Transverse colon (tissue), 4 donors: ENCODE measurements at regions not wholly inside any gene's neighbourhood (a gene's known extent, or its start where the extent isn't known, plus 50 kb on each side); places are given as distances from the start of the nearest gene placed in this dataset.

Source experiments
- DNase-seq: peaks from one replicate; pipeline ENCODE4 v3.0.0-alpha.2; 2019
- H3K27ac ChIP-seq, 4 donors: fragments of 200-600 bp; sonication (generic); 2 replicates each; pipeline ENCODE4 v1.5.1; 2016 to 2018; ENCODE audit warnings: inconsistent platforms in 4 of 4
- H3K27me3 ChIP-seq: fragments of 200-600 bp; sonication (generic); 2 replicates; pipeline ENCODE4 v1.5.1; 2017; ENCODE audit warnings: inconsistent platforms
- H3K36me3 ChIP-seq, 4 donors: fragments of 200-600 bp; sonication (generic); 2 replicates each; pipeline ENCODE4 v1.5.1; 2017 to 2019; ENCODE audit warnings: inconsistent platforms in 4 of 4
- H3K4me1 ChIP-seq, 4 donors: fragments of 200-600 bp; sonication (generic); 2 replicates each; pipeline ENCODE4 v1.5.1; 2017 to 2020; ENCODE audit warnings: inconsistent platforms in 4 of 4
- H3K4me3 ChIP-seq, 4 donors: fragments of 200-600 bp; sonication (generic); 1 replicate in 1 of 4; 2 replicates in 3 of 4; pipeline versions ENCODE4 v1.5.1 to v1.6.1; 2017 to 2019; ENCODE audit warnings: inconsistent platforms in 4 of 4
- H3K9me3 ChIP-seq, 2 donors: fragments of 200-600 bp; sonication (generic); 2 replicates each; pipeline ENCODE4 v1.5.1; 2017 to 2019; ENCODE audit warnings: inconsistent platforms in 2 of 2
- CTCF ChIP-seq, 5 experiments: fragments of 200-600 bp in 3 of 5; fragments of 450-650 bp in 2 of 5; sonication (generic) in 3 of 5; IDR thresholded peaks; 1 replicate in 2 of 5; 2 replicates in 3 of 5; pipeline ENCODE4 v1.5.1; 2016 to 2017; ENCODE audit warnings: antibody characterized with exemption in 5 of 5, inconsistent platforms in 3 of 5, mild to moderate bottlenecking in 2 of 5, moderate library complexity in 1 of 5
- EP300 ChIP-seq: sonication (generic); formaldehyde crosslinking; IDR thresholded peaks from one replicate; pipeline ENCODE4 v1.6.1; 2017; ENCODE audit warnings: antibody characterized with exemption, low read depth
- POLR2A ChIP-seq: fragments of 450-650 bp; IDR thresholded peaks from one replicate; pipeline ENCODE4 v1.6.1; 2016; ENCODE audit warnings: antibody characterized with exemption, mild to moderate bottlenecking, moderate library complexity
- POLR2AphosphoS5 ChIP-seq, 3 donors: sonication (generic); formaldehyde crosslinking; IDR thresholded peaks; one replicate each; pipeline ENCODE4 v1.6.1; 2016; ENCODE audit warnings: antibody characterized with exemption in 3 of 3
- WGBS, 2 donors: methylation state at CpG; one replicate each; pipeline ENCODE4 v1.1.5; 2018; ENCODE audit warnings: low coverage in 1 of 2; 5-methylcytosine and 5-hydroxymethylcytosine counted together
- in situ Hi-C, 4 donors: fragments of 200-750 bp; cut with MboI; loops; one replicate each; pipeline versions ENCODE4 v1.15.0 to v1.15.1; 2017; ENCODE audit warnings: low sequenced_read_pairs in 3 of 4, low pct_ligation_motif_present in 1 of 4, low pct_unique_long_range_greater_than_20kb in 1 of 4
- intact Hi-C: fragments of 100-400 bp; cut with DNase I; formaldehyde crosslinking; loops from one replicate; pipeline ENCODE4 v1.15.1; 2023; ENCODE audit warnings: low total_unique reads

GRCh38 chr10:29176845-29177832 lies 111.7 kb upstream of the LYZL1 start:
- Histone ChIP-seq H3K9me3 (no peaks in the 10 kb centered on the region), H3K27me3 (no peaks in the 10 kb centered on the region), H3K4me3 (no peak overlapping the region), H3K4me1 (peaks cover 0 to 4% (median 0%) of the 10 kb centered on the region in 4 donors), H3K36me3 (no peaks in the 10 kb centered on the region), H3K27ac (no peak overlapping the region)
- in situ Hi-C loops (no loop called here), intact Hi-C loops (no loop called here)
- no peak for DNase-seq
- no peak for TF ChIP-seq POLR2A
- TF ChIP-seq CTCF (IDR thresholded peaks at IDR 0.05): no peak
- TF ChIP-seq EP300: no peak
- TF ChIP-seq POLR2AphosphoS5 (IDR thresholded peaks at IDR 0.05): no peak
- WGBS, 2 donors: 34 to 36% methylated on average over 7 of the region's 7 CpGs

GRCh38 chr10:29181936-29182335 lies 106.9 kb upstream of the LYZL1 start:
- Histone ChIP-seq H3K9me3 (no peaks in the 10 kb centered on the region), H3K4me3 (no peak overlapping the region), H3K36me3 (no peaks in the 10 kb centered on the region), H3K27ac (no peak overlapping the region), H3K27me3 (no peaks in the 10 kb centered on the region), H3K4me1 (peaks cover 0 to 4% (median 0%) of the 10 kb centered on the region in 4 donors)
- intact Hi-C loops: no loop called here
- TF ChIP-seq POLR2A (no peak), EP300 (no peak), POLR2AphosphoS5 (IDR thresholded peaks at IDR 0.05) (no peak), CTCF (IDR thresholded peaks at IDR 0.05) (no peak)
- in situ Hi-C loops: no loop called here
- 61 to 63% methylated on average over 6 of the region's 6 CpGs for WGBS, 2 donors
- no peak for DNase-seq

GRCh38 chr10:29183301-29183945 lies 105.4 kb upstream of the LYZL1 start:
- no peaks in the 10 kb centered on the region for H3K4me1 ChIP-seq
- H3K27me3 ChIP-seq: no peaks in the 10 kb centered on the region
- no peak overlapping the region for H3K27ac ChIP-seq
- in situ Hi-C loops (no loop called here), intact Hi-C loops (no loop called here)
- TF ChIP-seq POLR2AphosphoS5 (IDR thresholded peaks at IDR 0.05): no peak
- TF ChIP-seq POLR2A: no peak
- no peak for TF ChIP-seq EP300
- no peak for TF ChIP-seq CTCF (IDR thresholded peaks at IDR 0.05)
- no peak for DNase-seq
- H3K4me3 ChIP-seq: no peak overlapping the region
- 65 to 74% methylated on average over 5 to 6 of the region's 6 CpGs for WGBS, 2 donors
- no peaks in the 10 kb centered on the region for H3K36me3 ChIP-seq
- no peaks in the 10 kb centered on the region for H3K9me3 ChIP-seq

- in situ Hi-C loops: no loop called here
- intact Hi-C loops: no loop called here
- DNase-seq: no peak
- Histone ChIP-seq H3K27ac (no peak overlapping the region), H3K4me1 (no peaks in the 10 kb centered on the region), H3K36me3 (no peaks in the 10 kb centered on the region), H3K27me3 (no peaks in the 10 kb centered on the region), H3K9me3 (no peaks in the 10 kb centered on the region), H3K4me3 (no peak overlapping the region)
- 56 to 69% methylated on average over 2 to 4 of the region's 4 CpGs for WGBS, 2 donors
- TF ChIP-seq POLR2AphosphoS5 (IDR thresholded peaks at IDR 0.05) (no peak), POLR2A (no peak), EP300 (no peak), CTCF (IDR thresholded peaks at IDR 0.05) (no peak)
These were observed 104.5 kb upstream of the LYZL1 start for GRCh38 chr10:29184205-29185000.
